ENCODE measurements at regions not wholly inside any gene's neighbourhood (a gene's known extent, or its start where the extent isn't known, plus 50 kb on each side); places are given as distances from the start of the nearest gene placed in this dataset.

DNA sequence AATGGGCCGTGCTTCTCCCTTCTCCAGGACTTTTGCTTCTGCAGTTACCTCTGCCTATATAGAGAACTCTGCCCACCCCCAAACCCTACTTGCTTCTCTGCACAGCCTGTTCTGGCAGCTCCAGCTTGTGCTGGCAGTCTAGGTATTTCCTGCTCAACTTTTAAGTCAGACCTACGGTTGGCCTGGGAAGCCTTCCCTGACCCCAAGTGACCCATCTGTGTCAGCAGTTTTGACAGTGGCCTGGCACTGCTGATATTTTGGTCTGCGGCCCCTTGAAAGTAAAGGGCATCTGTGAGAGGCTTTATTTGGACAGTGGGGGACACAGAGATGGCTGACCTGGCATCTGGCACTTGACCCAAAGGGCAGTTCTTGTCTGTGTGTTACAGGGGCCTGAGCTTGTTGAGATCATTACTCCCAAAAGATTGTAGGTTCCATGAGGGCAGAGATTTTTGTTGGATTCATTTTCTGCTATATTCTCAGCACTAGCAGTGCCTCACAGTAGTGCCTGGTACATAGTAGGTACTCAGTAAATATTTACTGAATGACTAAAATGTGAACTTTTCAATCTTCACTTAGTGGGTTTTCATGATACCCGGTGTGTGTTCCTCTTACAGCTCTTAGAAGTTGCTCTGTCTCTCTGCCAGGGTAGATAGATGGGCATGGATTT, 55.2 kb upstream of the TRAK1 start:
- TF ChIP-seq, protein P1, sequence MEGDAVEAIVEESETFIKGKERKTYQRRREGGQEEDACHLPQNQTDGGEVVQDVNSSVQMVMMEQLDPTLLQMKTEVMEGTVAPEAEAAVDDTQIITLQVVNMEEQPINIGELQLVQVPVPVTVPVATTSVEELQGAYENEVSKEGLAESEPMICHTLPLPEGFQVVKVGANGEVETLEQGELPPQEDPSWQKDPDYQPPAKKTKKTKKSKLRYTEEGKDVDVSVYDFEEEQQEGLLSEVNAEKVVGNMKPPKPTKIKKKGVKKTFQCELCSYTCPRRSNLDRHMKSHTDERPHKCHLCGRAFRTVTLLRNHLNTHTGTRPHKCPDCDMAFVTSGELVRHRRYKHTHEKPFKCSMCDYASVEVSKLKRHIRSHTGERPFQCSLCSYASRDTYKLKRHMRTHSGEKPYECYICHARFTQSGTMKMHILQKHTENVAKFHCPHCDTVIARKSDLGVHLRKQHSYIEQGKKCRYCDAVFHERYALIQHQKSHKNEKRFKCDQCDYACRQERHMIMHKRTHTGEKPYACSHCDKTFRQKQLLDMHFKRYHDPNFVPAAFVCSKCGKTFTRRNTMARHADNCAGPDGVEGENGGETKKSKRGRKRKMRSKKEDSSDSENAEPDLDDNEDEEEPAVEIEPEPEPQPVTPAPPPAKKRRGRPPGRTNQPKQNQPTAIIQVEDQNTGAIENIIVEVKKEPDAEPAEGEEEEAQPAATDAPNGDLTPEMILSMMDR (conservative IDR thresholded peaks at IDR 0.05; ENCODE audit: low read length), result no peak
- no peak for TF ChIP-seq EZH2phosphoT487 (IDR thresholded peaks at IDR 0.05; ENCODE audit: borderline replicate concordance, low read depth, low read length)
